ENCODE measurements at regions not wholly inside any gene's neighbourhood (a gene's known extent, or its start where the extent isn't known, plus 50 kb on each side); places are given as distances from the start of the nearest gene placed in this dataset.

GRCh38 chr2:149815941-149816340 lies 228.4 kb upstream of the MMADHC start:
- H3K27me3 ChIP-seq, result no peaks in the 10 kb centered on the region
- DNase-seq, result no peak
- H3K4me1 ChIP-seq (ENCODE audit: insufficient read depth), result no peaks in the 10 kb centered on the region
- H3K4me3 ChIP-seq, result no peak overlapping the region
- H3K9me3 ChIP-seq, result no peaks in the 10 kb centered on the region
- TF ChIP-seq EP300 (IDR thresholded peaks at IDR 0.05), result no peak
- no peak for TF ChIP-seq CTCF (IDR thresholded peaks at IDR 0.05)
- no peak for TF ChIP-seq POLR2A (IDR thresholded peaks at IDR 0.05)
- WGBS, 3 donors, result 93 to 100% (median 97%) methylated on average over 1 of the region's 1 CpG
- intact Hi-C loops (cut with DNase I), result no loop called here
- H3K27ac ChIP-seq, result no peak overlapping the region
- no peaks in the 10 kb centered on the region for H3K36me3 ChIP-seq

DNA sequence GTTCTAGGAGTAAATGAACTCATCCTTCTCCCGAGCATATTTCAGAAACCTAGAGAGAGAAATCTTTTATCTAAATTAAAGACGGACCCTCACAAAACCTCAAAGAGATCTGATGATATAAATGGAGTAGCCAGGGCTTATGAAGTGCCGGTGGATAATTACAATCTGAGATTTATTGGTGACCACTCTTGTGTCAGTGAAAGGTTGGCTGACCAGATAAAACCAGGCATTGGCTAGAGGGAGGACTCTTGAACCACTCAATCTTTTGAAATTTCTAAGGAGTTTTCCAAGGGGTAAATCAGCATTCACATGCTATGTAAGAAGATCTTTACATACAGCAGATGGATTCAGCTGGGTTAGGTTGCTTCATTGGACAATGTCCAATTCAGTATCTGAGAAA lies 227.3 kb upstream of the MMADHC start:
- TF ChIP-seq POLR2A (IDR thresholded peaks at IDR 0.05) (no peak), EP300 (IDR thresholded peaks at IDR 0.05) (no peak), CTCF (IDR thresholded peaks at IDR 0.05) (no peak)
- Histone ChIP-seq H3K27me3 (no peaks in the 10 kb centered on the region), H3K4me1 (ENCODE audit: insufficient read depth) (no peaks in the 10 kb centered on the region), H3K27ac (no peak overlapping the region), H3K36me3 (no peaks in the 10 kb centered on the region), H3K9me3 (no peaks in the 10 kb centered on the region), H3K4me3 (no peak overlapping the region)
- intact Hi-C loops (cut with DNase I), result loop anchor here in 1 of 4 donors (5.0 kb wide), 1 partner anchor 698 kb away; no protein-coding TSS in a partner anchor
- WGBS, 3 donors, result 53 to 64% (median 56%) methylated on average over 3 of the region's 3 CpGs
- no peak for DNase-seq

- Histone ChIP-seq H3K4me1 (ENCODE audit: insufficient read depth) (no peaks in the 10 kb centered on the region), H3K27ac (no peak overlapping the region), H3K4me3 (no peak overlapping the region), H3K9me3 (no peaks in the 10 kb centered on the region), H3K36me3 (no peaks in the 10 kb centered on the region), H3K27me3 (no peaks in the 10 kb centered on the region)
- WGBS, 3 donors, result 84 to 95% (median 85%) methylated on average over 1 of the region's 1 CpG
- intact Hi-C loops (cut with DNase I), result loop anchor here in 1 of 4 donors (5.0 kb wide), 1 partner anchor 697 kb away; no protein-coding TSS in a partner anchor
- no peak for TF ChIP-seq POLR2A (IDR thresholded peaks at IDR 0.05)
- TF ChIP-seq CTCF (IDR thresholded peaks at IDR 0.05), result no peak
- no peak for TF ChIP-seq EP300 (IDR thresholded peaks at IDR 0.05)
- DNase-seq, result no peak
Observed at GRCh38 chr2:149814049-149814448, 226.5 kb upstream of the MMADHC start.

- no peaks in the 10 kb centered on the region for H3K4me1 ChIP-seq (ENCODE audit: insufficient read depth)
- DNase-seq, result no peak
- H3K9me3 ChIP-seq, result no peaks in the 10 kb centered on the region
- 55 to 66% (median 65%) methylated on average over 2 of the region's 2 CpGs for WGBS, 3 donors
- no peak overlapping the region for H3K27ac ChIP-seq
- H3K27me3 ChIP-seq, result no peaks in the 10 kb centered on the region
- no peak overlapping the region for H3K4me3 ChIP-seq
- no peak for TF ChIP-seq POLR2A (IDR thresholded peaks at IDR 0.05)
- H3K36me3 ChIP-seq, result no peaks in the 10 kb centered on the region
- intact Hi-C loops (cut with DNase I), result no loop called here
Observed at GRCh38 chr2:149808556-149808955, 221.0 kb upstream of the MMADHC start.

DNA sequence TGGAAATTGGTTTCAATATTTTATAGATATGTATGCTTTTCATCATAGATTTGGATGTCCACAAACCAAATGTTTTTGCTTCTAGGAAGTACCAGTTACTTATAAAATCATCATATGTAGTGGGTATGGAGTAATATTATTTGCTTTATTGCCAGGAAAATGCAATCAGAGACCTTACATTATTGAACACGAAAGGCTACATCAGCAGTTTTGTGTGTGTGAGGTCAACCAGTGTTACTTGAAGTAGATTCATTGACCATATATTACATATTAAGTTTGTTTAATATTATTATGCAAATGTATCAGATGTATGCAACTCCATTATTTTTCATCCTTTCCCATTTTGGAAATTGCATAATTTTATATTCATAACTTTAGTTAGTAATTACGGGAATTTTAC lies 219.1 kb upstream of the MMADHC start:
- H3K4me3 ChIP-seq, result no peak overlapping the region
- TF ChIP-seq POLR2A (IDR thresholded peaks at IDR 0.05) (no peak), CTCF (IDR thresholded peaks at IDR 0.05) (no peak), EP300 (IDR thresholded peaks at IDR 0.05) (no peak)
- H3K36me3 ChIP-seq, result no peaks in the 10 kb centered on the region
- no peaks in the 10 kb centered on the region for H3K9me3 ChIP-seq
- no peak overlapping the region for H3K27ac ChIP-seq
- intact Hi-C loops (cut with DNase I), result no loop called here
- H3K4me1 ChIP-seq (ENCODE audit: insufficient read depth), result no peaks in the 10 kb centered on the region
- no peaks in the 10 kb centered on the region for H3K27me3 ChIP-seq
- 93 to 98% (median 96%) methylated on average over 2 of the region's 2 CpGs for WGBS, 3 donors
- no peak for DNase-seq
